ENCODE measurements at regions not wholly inside any gene's neighbourhood (a gene's known extent, or its start where the extent isn't known, plus 50 kb on each side); places are given as distances from the start of the nearest gene placed in this dataset.

DNA sequence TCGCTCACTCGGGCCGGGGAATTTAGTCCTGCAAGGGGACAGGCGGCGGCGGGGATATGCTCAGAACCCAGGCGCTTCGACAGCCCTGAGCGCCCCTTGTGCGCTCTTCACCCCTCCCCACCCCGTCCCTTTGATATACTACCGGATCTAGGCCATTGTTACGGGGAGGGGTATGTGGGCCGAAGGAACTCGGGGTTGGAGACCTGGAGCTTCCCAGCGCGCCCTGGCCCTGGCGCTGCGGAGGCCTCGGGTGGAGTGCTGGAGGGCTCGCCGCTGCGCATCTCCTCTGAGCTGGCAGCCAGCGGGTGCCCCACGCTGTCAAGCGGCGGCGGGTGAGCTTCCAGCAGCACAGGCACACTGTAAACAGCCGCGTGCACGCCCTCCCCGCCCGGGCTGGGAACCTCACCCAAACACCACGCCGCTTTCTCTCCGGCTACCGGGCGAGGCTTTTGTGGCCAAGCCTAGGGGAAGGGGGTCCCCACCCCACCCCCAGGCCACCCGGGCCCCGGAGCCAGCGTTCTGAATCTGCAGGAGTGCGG lies 54.5 kb upstream of the BCOR start:
- peak overlapping the region; percentile 58 for H3K4me3 Mint-ChIP-seq
- H3K27me3 Mint-ChIP-seq: no peaks in the 10 kb centered on the region
- no peaks in the 10 kb centered on the region for H3K9me3 Mint-ChIP-seq
- no peaks in the 10 kb centered on the region for H3K36me3 Mint-ChIP-seq (ENCODE audit: low read depth)
- no peak overlapping the region for H3K27ac Mint-ChIP-seq
- peaks cover 36% of the 10 kb centered on the region for H3K4me1 Mint-ChIP-seq (ENCODE audit: low read depth)

DNA sequence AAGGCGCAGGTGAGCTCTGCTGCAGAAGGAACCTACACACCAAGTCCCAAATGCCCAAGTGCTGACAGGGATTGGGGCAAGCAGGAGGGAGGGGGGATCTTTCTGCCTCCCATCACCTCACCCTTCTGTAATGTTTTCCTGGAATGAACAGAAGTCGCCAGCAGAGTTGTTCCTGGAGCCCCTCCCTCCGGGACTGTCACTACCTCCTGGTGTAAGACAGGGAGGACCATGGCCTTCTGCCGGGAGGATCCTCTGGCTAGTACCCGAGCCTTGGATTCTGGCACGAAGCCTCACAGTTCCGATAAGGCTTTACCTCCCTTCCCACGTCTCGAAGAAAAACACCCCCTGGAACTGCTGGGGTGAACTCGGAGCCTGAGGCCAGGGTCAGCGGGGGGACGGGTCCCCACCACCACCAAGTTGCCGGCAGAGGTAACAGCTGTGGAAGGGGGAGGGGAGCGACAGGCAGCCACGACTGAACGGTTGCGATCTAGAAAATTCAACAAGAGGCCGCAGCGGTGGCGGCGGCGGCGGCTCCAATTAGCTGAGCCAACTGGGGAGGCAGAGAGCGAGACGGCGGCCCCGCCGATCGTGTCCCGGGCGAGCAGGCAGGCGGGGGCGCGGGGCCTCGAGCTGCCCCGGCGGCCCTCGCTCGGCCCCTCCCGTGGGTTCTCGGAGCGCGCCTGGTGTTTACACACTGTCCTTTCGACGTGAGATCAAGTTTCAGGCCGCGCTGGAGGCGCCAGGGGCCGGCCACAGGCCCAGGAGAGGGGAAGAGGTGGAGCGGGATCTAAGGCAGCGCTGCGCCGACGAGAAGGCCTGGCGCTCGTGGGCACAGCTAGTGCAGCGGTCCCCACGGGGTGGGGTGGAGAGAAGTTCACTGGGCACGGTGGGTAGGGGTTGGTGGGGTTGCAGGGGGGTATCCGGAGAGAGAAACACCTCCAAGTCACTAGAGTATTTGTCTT lies 53.7 kb upstream of the BCOR start:
- no peaks in the 10 kb centered on the region for H3K36me3 Mint-ChIP-seq (ENCODE audit: low read depth)
- no peaks in the 10 kb centered on the region for H3K27me3 Mint-ChIP-seq
- H3K27ac Mint-ChIP-seq: no peak overlapping the region
- no peaks in the 10 kb centered on the region for H3K9me3 Mint-ChIP-seq
- no peak overlapping the region for H3K4me3 Mint-ChIP-seq
- H3K4me1 Mint-ChIP-seq (ENCODE audit: low read depth): peaks cover 35% of the 10 kb centered on the region

- Mint-ChIP-seq H3K4me3 (no peak overlapping the region), H3K9me3 (no peaks in the 10 kb centered on the region), H3K27ac (no peak overlapping the region), H3K4me1 (ENCODE audit: low read depth) (peaks cover 35% of the 10 kb centered on the region), H3K36me3 (ENCODE audit: low read depth) (no peaks in the 10 kb centered on the region), H3K27me3 (no peaks in the 10 kb centered on the region)
Observed at GRCh38 chrX:40150503-40150902, 52.7 kb upstream of the BCOR start.

- H3K9me3 Mint-ChIP-seq: no peaks in the 10 kb centered on the region
- H3K36me3 Mint-ChIP-seq (ENCODE audit: low read depth): no peaks in the 10 kb centered on the region
- H3K27me3 Mint-ChIP-seq: no peaks in the 10 kb centered on the region
- no peak overlapping the region for H3K4me3 Mint-ChIP-seq
- peaks cover 32% of the 10 kb centered on the region for H3K4me1 Mint-ChIP-seq (ENCODE audit: low read depth)
- H3K27ac Mint-ChIP-seq: no peak overlapping the region
Observed at GRCh38 chrX:40149286-40150175, 51.8 kb upstream of the BCOR start.

GRCh38 chrX:40148385-40149285 lies 50.9 kb upstream of the BCOR start:
- no peak overlapping the region for H3K4me3 Mint-ChIP-seq
- H3K27ac Mint-ChIP-seq: no peak overlapping the region
- no peaks in the 10 kb centered on the region for H3K27me3 Mint-ChIP-seq
- no peaks in the 10 kb centered on the region for H3K9me3 Mint-ChIP-seq
- no peaks in the 10 kb centered on the region for H3K36me3 Mint-ChIP-seq (ENCODE audit: low read depth)
- peaks cover 32% of the 10 kb centered on the region for H3K4me1 Mint-ChIP-seq (ENCODE audit: low read depth)

- Mint-ChIP-seq H3K4me3 (no peak overlapping the region), H3K27me3 (no peaks in the 10 kb centered on the region), H3K27ac (no peak overlapping the region), H3K36me3 (ENCODE audit: low read depth) (no peaks in the 10 kb centered on the region), H3K9me3 (no peaks in the 10 kb centered on the region), H3K4me1 (ENCODE audit: low read depth) (peaks cover 30% of the 10 kb centered on the region)
Observed at GRCh38 chrX:40147971-40148370, 50.2 kb upstream of the BCOR start.

Measured in stimulated activated naive CD8-positive, alpha-beta T cell treated with anti-CD3 and anti-CD28 coated beads, Interleukin-15, Interleukin-2, amounts not matched to agents 100 ng/mL and 50 ng/mL, for 24 hours (primary cell).